H1 (cell line): ENCODE measurements at regions not wholly inside any gene's neighbourhood (a gene's known extent, or its start where the extent isn't known, plus 50 kb on each side); places are given as distances from the start of the nearest gene placed in this dataset.

ENCODE experiments used
- SIN3A ChIP-seq, 2 experiments: IDR thresholded peaks in 1 of 2; conservative IDR thresholded peaks in 1 of 2; 2 replicates each; pipeline ENCODE4 v1.6.1; 2011 to 2012; ENCODE audit warnings: low read length in 2 of 2, improper control_type of control experiment in 1 of 2, low read depth in 1 of 2, mild to moderate bottlenecking in 1 of 2
- TF ChIP-seq, protein P1 (sequence below): IDR thresholded peaks from 2 replicates; pipeline ENCODE4 v1.6.1; 2012; ENCODE audit warnings: low read length, inconsistent platforms

DNA sequence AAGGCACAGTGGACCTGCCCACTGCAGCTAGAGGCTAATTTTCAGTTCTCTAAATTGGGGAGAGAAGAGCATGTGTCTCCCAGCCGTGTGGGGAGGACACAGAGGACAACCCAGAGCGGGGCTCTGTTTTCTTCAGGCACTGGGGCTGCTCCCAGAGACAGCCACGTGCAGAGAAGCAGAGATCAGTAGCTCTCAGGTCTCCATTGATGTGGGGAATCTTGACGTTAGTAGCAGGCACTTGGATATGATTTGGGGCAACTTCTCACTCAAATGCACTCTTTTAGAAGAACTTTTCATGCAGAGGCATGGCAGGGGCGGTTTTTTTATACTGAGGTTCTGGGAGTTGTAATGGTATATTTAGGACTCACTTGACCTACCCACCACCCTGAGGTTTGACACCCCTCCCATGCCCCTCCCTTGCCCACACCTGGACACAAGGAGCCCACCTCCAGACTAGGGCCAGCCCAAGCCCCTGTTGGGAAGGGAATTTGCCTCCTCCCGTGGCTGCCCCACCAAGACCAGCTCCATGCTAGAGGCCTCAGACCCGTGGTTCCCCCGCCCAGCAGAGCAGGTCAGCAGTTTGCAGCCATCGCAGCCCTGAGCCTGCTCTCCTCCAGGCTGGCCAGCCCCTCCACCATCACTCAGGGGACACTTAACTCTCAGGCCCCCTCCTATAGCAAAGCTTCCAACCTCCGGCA, 94.2 kb upstream of the RTL6 start (continued):
- TF ChIP-seq, protein P1, sequence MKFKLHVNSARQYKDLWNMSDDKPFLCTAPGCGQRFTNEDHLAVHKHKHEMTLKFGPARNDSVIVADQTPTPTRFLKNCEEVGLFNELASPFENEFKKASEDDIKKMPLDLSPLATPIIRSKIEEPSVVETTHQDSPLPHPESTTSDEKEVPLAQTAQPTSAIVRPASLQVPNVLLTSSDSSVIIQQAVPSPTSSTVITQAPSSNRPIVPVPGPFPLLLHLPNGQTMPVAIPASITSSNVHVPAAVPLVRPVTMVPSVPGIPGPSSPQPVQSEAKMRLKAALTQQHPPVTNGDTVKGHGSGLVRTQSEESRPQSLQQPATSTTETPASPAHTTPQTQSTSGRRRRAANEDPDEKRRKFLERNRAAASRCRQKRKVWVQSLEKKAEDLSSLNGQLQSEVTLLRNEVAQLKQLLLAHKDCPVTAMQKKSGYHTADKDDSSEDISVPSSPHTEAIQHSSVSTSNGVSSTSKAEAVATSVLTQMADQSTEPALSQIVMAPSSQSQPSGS, result no peak
- no peak for TF ChIP-seq SIN3A (conservative IDR thresholded peaks at IDR 0.05 in 1 of 2, IDR thresholded peaks at IDR 0.05 in 1 of 2; ENCODE audit: low read depth in 1 of 2, low read length in 2 of 2)
